ENCODE measurements at regions not wholly inside any gene's neighbourhood (a gene's known extent, or its start where the extent isn't known, plus 50 kb on each side); places are given as distances from the start of the nearest gene placed in this dataset.

- no peak for DNase-seq (ENCODE audit: low read depth, low spot score)
- TF ChIP-seq CTCF (IDR thresholded peaks at IDR 0.05; ENCODE audit: low read depth, low read length) = no peak
- H3K27me3 ChIP-seq (ENCODE audit: control insufficient read depth, insufficient read depth, low read length) = no peaks in the 10 kb centered on the region
- ChIA-PET POLR2A (no interaction called here), CTCF (no interaction called here)
- peaks cover 8% of the 10 kb centered on the region; the same call in 1 of the 2 replicates for H3K9me3 ChIP-seq (ENCODE audit: control insufficient read depth, insufficient read depth, low read length)
- no peak overlapping the region for H3K27ac ChIP-seq (ENCODE audit: low read depth, low read length)
- H3K4me3 ChIP-seq (ENCODE audit: low read depth, low read length) = no peak overlapping the region
These were observed 2053.6 kb upstream of the PRR20A start for GRCh38 chr13:55087085-55087484.

GRCh38 chr13:55090612-55091011 is 2050.1 kb upstream of the PRR20A start:
- Histone ChIP-seq H3K27ac (ENCODE audit: low read depth, low read length) (no peak overlapping the region), H3K27me3 (ENCODE audit: control insufficient read depth, insufficient read depth, low read length) (no peaks in the 10 kb centered on the region), H3K9me3 (ENCODE audit: control insufficient read depth, insufficient read depth, low read length) (peaks cover 8% of the 10 kb centered on the region; the same call in 1 of the 2 replicates), H3K4me3 (ENCODE audit: low read depth, low read length) (no peak overlapping the region)
- no peak for TF ChIP-seq CTCF (IDR thresholded peaks at IDR 0.05; ENCODE audit: low read depth, low read length)
- DNase-seq (ENCODE audit: low read depth, low spot score) = no peak
- ChIA-PET POLR2A (no interaction called here), CTCF (no interaction called here)

- H3K4me3 ChIP-seq (ENCODE audit: low read depth, low read length) = no peak overlapping the region
- ChIA-PET CTCF (no interaction called here), POLR2A (no interaction called here)
These were observed 2049.5 kb upstream of the PRR20A start for GRCh38 chr13:55091172-55091571.

GRCh38 chr13:55106509-55106908 is 2034.2 kb upstream of the PRR20A start:
- DNase-seq (ENCODE audit: low read depth, low spot score) = no peak
- ChIA-PET POLR2A (no interaction called here), CTCF (no interaction called here)
- no peak overlapping the region for H3K27ac ChIP-seq (ENCODE audit: low read depth, low read length)
- peaks cover 10% of the 10 kb centered on the region for H3K9me3 ChIP-seq (ENCODE audit: control insufficient read depth, insufficient read depth, low read length)
- no peaks in the 10 kb centered on the region for H3K27me3 ChIP-seq (ENCODE audit: control insufficient read depth, insufficient read depth, low read length)
- no peak for TF ChIP-seq CTCF (IDR thresholded peaks at IDR 0.05; ENCODE audit: low read depth, low read length)
- H3K4me3 ChIP-seq (ENCODE audit: low read depth, low read length) = no peak overlapping the region

More at GRCh38 chr13:55091172-55091571, 2049.5 kb upstream of the PRR20A start:
- peaks cover 8% of the 10 kb centered on the region; the same call in 1 of the 2 replicates for H3K9me3 ChIP-seq (ENCODE audit: control insufficient read depth, insufficient read depth, low read length)
- no peak overlapping the region for H3K27ac ChIP-seq (ENCODE audit: low read depth, low read length)
- TF ChIP-seq CTCF (IDR thresholded peaks at IDR 0.05; ENCODE audit: low read depth, low read length) = no peak
- H3K27me3 ChIP-seq (ENCODE audit: control insufficient read depth, insufficient read depth, low read length) = no peaks in the 10 kb centered on the region
- no peak for DNase-seq (ENCODE audit: low read depth, low spot score)

- TF ChIP-seq CTCF (IDR thresholded peaks at IDR 0.05; ENCODE audit: low read depth, low read length) = no peak
- ChIA-PET CTCF (no interaction called here), POLR2A (no interaction called here)
- Histone ChIP-seq H3K9me3 (ENCODE audit: control insufficient read depth, insufficient read depth, low read length) (0 out of 2 replicates have a peak, but pooled peaks cover 4% of the 10 kb centered on the region), H3K4me3 (ENCODE audit: low read depth, low read length) (no peak overlapping the region), H3K27me3 (ENCODE audit: control insufficient read depth, insufficient read depth, low read length) (no peaks in the 10 kb centered on the region), H3K27ac (ENCODE audit: low read depth, low read length) (no peak overlapping the region)
- no peak for DNase-seq (ENCODE audit: low read depth, low spot score)
These were observed 2020.1 kb upstream of the PRR20A start for GRCh38 chr13:55120631-55121030.

Measured in AG04450 (cell line).